ENCODE measurements at regions not wholly inside any gene's neighbourhood (a gene's known extent, or its start where the extent isn't known, plus 50 kb on each side); places are given as distances from the start of the nearest gene placed in this dataset.

DNA sequence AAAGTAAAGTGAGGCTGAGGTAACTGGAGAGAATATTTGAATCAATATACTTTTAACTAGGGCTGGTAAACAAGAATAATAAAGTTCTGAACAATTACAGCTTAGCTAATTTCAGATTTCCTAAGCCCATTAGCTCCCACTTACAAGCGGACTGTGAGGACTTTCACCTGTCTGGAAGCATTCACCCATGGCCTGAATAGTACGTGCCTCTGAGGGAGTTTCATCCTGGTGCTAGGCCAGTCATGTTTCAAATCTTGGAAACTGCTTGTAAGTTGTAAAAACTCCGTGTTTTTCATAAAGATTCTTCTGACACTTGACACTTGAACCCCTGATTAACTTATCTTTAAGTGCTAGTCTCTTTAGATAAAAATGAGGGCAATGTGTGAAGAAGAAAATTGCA is 975.2 kb upstream of the GHITM start:
- DNase-seq (ENCODE audit: low read depth) = no peak

DNA sequence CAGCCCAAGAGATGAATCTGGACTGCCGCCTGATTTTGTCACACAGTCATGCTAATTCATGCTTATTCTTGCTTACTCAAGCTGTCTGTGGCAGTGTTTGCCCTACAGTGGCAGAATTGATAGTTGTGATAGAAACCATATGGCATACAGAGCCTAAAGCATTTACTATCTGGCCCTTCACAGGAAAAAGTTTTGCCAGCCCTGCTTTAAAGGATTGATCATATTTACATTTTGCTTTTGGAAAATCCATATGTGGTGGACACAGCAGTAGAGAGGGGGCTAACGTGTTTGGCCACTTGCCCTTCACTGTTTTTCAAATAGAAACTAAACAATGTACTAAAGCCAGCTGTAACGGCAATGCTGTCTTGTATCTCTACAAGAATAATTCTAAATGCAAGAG is 974.0 kb upstream of the GHITM start:
- DNase-seq (ENCODE audit: low read depth) = no peak

DNA sequence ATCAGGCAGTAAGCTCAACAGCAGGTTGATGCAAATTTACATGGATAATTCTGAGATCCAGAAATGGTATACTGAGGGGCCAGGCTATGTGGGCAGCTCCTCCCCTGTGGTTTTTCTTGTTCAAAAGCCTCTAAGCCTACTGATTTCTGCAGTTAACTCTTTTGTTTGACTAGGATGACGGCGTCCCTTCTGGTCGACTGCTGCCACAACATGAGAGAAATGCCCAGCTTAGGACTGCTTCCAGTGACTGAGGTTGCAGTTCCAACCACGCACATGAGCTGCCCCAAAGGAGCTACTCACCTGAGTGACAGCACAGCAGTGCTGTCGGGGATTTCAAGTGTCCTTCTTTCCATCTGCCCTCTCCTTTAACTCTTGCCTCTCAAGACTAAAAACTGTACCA is 973.0 kb upstream of the GHITM start:
- DNase-seq (ENCODE audit: low read depth) = no peak

DNA sequence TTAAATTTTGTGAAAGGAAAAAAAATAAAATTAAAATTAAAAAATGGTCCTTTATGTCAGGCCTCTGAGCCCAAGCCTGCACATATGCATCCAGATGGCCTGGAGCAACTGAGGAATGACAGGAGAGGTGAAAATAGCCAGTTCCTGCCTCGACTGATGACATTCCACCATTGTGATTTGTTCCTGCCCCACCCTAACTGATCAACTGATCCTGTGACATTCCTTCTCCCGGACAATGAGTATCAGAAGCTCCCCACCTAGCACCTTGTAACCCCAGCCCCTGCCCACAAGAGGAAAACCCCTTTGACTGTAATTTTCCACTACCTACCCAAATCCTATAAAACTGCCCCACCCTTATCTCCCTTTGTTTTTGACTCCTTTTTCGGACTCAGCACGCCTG is 972.2 kb upstream of the GHITM start:
- no peak for DNase-seq (ENCODE audit: low read depth)

DNA sequence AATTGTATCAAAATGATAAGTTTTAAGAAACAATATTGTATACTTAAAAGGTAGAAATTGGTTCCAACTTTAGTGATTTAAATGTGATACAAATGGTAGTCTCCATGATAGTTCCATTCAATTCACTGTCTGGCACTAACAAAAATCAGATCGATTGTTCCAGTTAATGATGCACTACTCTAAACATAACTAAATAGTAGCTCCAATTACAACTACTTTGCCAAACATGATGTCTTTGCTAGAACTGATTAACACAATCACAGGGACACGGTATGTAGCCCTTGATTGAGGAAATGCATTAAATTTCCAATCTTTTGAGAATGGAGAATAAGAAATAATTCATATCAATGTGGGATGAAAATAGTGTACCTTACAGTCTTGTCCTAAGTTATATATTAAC is 962.4 kb upstream of the GHITM start:
- DNase-seq (ENCODE audit: low read depth) = no peak

DNA sequence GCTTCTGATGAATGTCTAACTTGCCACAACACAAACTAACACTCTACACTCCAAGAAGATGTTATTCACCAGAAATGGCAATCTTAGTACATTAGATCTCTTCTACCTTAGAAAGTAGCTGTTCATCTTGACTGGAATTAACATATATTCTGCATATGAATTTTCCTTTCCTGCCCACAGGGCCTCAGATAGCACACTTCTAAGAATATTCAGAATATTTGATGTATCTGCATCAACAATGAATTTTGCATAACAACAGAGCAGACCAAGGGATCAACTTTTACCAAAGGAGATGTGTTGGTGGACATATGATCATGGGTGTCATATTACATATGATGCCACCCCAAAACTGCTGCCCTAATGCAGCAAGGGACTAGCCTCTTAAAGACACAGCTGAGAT is 960.8 kb upstream of the GHITM start:
- no peak for DNase-seq (ENCODE audit: low read depth)

DNA sequence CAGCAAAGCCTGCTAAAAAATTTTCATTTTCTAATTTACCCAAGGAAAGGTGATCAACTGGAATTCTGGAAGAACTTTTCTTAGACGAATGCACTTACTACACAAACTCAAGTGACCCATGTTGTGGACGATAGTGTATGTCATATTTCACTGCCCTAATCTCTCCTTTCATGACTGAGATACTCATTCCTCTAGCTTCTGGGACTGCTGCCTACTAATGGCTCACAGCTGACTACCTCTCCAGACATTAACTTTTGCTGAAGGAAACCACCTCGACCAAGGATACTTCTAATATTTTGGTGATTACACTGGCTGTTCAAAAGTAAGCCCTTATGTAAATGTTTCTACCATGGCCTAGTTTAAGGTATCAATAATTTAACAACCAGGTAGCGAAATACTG is 959.9 kb upstream of the GHITM start:
- no peak for DNase-seq (ENCODE audit: low read depth)

DNA sequence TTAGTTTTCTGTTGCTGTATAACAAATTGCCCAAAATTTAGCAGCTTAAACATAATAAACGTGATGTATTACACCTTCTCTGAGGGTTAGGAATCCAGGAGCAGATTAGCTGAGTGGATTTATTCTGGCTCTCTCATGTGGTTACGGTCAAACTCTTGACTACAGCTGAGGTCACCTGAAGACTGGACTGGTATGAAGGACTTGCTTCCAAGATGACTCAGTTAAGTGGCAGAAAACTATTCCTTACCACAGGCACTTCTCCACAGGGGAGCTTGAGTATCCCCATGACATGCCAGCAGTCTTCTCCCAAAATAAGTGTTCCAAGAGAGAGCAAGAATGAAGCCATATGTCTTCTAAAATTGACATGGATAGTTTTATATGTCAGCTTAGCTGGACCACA is 957.2 kb upstream of the GHITM start:
- DNase-seq (ENCODE audit: low read depth) = no peak

DNA sequence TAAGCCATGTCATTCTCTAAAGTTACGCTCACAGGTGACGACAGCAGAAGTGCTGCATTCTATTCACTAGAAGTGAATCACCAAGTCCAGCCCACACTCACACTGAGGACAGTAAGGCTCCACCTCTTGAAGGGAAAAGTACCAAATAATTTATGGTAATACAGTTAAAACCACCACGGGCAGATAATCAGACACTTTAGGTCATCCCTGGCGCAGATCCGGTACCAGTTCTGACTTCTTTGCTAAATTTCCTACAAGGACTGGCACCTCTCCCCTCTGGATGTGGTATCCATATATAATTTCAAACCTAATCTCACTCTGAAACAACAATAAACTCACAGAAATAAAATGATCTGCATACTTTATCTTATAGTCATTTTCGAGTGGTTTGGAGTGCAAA is 954.7 kb upstream of the GHITM start:
- DNase-seq (ENCODE audit: low read depth) = no peak

DNA sequence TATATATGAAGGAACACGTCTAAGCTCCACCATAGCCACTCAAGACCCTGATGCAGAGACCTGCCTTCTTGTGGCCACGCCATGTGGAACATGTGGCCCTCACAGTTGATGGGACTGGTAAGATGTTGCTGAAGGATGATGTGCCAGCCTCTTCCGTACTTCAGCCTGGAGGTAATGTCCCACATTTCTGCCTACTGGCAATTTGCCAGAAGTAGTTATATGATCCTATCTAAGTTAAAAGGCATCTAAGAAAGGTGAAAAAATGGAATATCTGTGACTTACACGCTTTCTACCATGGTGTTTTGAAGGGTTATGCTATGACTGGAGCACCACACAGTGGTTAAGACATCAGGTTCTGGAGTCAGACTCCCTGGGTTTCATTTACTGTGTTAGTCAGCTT is 948.7 kb upstream of the GHITM start:
- DNase-seq (ENCODE audit: low read depth) = no peak

DNA sequence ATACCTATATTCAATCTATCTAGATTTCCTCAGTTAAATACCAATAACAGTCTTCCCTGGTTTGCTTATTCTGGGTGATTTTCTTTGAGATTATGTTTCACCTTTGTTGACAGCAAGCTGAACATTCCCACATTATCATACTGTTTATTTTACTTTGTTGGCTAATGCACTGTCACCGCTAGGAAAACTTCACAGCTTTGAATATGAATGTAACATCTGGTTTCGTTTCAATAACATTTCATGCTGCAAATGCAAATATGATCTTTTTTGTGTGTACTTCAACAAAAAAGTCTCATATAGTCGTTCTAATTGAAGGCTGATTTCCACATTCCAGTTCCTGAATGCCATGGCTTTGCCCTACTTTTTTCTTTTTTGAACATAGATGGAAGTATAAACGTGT is 946.3 kb upstream of the GHITM start:
- no peak for DNase-seq (ENCODE audit: low read depth)

DNA sequence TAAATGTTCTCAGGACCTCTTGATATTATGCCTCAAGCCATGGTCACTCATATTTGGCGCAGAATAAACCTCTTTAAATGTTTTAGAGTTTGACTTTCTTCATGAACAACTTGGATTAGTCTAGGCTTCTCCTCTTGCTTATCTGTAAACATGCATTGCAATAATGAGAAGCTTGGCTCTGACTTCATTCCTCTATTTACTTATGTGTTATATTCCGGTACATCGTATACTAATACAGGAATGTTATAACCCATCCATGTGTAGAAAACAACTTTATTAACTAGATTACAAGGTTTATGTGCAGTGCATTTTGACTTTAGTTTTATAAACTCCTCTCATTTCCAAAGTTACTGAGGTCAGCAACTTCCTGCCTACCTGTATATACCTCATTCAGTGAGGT is 944.3 kb upstream of the GHITM start:
- no peak for DNase-seq (ENCODE audit: low read depth)

DNA sequence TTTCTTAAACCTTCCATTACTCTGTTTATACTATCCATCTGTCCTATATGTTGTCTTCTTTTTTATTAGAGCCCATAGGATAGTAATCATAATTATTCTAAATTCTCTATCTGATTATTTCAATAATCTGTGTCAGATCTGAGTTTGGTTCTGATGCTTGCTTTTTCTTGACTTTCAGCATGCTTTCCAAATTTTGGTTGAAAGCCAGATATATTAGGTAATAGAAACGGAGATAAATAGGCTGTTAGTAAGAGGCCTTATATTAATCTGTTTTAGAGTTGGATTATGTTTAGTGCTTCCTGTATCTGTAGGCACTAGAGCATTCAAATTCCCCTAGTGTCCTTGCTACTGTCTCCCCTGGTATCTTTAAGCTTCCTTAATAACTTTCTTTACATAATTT is 939.9 kb upstream of the GHITM start:
- DNase-seq (ENCODE audit: low read depth) = no peak

DNA sequence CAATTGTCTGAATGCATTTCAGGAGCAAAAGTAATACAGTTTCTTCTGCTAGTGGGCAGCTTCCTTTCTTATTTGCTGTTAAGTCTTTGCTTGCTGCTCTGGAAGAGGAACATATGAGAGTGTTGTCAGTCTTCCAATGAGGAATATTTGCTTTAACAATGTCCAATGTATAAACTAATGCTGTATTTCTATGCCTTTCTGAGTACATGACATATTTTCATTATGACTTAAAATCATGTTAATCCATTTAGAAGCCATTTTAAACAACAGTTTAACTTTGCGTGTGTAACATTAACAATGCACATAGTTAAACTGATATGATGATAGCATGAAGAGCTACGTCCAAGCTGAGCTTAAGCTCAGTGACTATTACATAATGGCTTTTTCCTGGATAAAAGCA is 933.4 kb upstream of the GHITM start:
- no peak for DNase-seq (ENCODE audit: low read depth)

DNA sequence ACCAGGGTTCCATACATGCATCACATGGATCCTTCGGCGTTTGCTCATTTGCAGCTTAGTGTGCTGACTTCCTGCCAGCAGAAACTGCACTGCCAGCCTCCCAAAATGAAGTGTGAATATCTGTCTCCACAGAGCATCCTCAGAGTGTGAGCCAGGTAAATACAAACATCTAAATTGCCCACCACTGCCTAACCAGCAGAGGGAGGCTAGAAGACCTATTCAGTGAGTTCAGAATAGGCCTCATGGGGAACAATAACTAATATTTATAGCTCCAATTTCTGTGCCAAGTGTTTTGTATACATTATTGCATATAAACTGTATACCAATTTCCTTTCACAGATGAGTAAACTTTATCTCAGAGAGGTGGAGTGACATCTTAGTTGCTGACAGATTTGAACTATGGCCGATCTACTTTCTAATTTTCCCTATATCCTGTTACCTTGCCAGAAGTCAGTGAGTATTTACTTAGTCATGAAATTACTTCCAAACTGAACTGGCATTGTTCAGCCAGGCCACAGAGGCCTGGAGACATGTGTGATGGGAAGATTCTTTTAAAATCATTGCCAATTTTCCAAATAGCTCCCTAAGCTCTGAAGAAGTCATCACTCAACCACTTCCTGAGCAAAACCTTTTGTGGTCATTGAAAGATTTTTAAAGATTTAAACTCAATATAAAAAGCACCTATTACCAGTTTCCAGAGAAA is 926.5 kb upstream of the GHITM start:
- peak; percentile 1 for DNase-seq (ENCODE audit: low read depth)

DNA sequence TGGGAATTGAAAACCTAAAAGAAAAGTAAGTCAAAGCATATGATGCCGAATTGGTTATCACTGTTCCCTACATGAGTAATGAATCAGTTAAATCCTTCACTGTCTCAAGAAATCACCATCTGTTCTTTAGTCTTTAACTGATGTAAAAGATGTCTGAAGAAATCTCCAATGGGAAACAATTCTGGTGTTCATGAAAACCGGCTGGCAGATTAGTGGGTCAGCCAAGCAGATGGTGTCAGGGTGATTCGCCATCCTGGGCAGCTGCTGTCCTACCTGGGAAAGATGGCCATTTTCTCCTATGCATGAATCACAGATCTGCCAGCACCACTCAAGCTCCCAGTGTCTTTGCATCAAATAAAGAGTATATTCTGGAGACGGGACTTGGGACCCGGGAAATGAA is 925.2 kb upstream of the GHITM start:
- DNase-seq (ENCODE audit: low read depth) = no peak

DNA sequence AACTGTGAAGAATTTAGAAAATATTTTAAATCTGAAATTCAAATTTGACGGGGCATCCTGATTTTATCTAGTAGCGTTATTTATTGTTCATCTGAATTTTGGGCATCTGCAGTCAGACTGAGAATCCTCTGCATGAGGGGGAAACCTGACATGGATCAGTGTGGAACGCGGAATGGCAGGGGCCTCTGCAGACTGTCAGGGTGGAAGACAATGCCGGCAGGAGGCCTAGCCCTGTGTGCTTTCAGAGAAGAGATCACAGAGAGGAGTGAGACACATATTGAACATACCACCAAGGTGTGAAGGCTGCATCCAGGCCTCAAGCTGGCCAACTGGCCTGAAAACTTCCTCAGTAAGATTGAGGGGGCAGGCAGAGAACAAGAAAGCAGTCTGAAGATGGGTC is 921.1 kb upstream of the GHITM start:
- no peak for DNase-seq (ENCODE audit: low read depth)

DNA sequence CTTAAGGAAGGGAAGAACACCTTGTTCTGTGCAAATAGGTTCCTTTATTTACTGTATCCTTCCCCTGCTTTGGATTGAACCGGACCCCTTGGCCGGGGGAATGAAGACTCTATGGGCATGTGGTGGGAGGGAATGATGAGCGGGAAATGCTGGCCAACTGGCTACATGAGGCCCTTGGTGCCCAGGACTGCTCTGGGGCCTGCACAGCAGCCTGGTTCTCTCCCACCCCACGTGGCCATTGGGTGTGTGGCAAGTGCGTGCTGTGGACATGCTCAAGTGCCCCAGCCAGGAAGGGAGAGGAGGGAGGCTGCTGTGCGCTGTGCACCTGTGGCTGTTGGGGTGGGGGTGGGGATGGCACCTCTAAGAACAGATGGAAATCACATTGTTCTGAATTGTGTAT is 917.0 kb upstream of the GHITM start:
- no peak for DNase-seq (ENCODE audit: low read depth)

DNA sequence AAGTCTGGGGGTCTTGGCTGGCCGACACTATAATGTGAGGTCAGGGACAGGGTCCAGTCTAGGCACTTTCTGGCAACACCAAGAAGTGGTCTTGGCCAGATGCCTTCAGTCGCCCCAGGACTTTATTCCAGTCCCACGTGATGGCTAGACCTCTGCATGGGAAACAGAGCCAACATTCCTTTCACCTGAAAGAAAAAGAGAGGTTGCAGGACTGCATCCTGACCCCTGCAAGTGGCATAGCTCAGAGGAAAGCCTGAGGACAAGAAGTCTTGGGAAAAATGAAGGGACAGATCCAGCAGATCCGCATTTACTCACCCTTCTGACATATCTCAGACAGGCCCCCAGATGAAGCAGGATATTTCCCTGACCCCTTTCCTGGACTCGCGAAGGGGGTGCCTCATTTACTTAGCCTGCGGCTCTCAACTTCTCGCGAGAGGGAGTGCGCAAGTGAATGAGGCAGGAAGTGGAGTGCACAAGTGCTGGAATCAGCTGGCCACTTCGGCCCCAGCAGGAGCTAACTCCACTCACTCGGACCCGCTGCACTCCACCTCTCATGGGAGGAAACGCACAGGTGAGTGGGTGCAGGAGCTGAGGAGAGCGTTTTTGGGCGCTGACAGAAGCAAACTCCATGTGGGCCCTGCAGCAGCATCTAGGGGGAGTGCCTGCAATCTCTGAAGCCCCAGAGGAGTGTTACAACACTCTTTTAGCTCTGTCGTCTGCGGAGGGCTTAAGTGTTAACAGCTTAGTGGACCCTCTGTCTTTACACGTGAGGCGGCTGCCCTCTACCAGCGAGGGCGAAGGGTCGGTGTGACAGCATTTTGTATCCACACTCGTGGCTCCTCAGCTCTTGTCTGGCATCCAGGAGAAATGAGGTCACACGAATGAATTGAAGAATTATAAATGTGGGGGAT is 916.2 kb upstream of the GHITM start:
- no peak for DNase-seq (ENCODE audit: low read depth)

DNA sequence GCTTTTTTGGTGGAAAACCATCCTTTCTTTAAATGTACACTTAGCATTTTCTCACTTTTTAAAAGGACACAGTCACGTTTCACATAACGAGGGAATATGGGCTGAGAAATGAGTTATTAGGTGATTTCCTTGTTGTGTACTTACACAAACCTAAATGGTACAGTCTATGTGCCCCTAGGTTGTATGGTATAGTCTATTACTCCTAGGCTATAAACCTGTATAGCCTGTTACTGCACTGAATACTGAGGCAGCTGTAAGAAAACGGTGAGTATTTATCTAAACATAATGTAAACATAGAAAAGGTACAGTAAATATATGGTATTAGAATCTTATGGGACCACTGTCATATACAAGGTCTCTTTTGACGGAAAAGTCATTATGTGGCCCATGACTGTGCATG is 913.5 kb upstream of the GHITM start:
- DNase-seq (ENCODE audit: low read depth) = no peak

DNA sequence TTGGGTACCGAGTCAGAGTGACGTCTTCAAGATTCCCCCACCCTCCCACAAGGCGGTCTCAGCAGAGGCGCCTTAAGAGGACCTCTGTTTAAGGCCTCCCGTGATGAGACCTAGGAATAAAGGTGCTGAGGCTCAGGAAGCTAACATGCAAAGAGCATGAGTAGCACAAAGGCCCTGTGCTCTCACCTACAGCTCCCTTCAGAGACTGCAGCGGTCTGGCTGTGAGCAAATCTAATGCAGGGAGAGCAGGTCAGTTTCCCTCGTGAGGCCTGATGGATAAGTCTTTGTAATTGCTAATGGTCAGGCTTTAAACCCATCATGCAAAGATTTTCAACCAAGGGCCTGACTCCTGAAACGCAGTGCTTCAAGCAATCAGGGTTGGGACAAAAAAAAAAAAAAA is 909.3 kb upstream of the GHITM start:
- no peak for DNase-seq (ENCODE audit: low read depth)

DNA sequence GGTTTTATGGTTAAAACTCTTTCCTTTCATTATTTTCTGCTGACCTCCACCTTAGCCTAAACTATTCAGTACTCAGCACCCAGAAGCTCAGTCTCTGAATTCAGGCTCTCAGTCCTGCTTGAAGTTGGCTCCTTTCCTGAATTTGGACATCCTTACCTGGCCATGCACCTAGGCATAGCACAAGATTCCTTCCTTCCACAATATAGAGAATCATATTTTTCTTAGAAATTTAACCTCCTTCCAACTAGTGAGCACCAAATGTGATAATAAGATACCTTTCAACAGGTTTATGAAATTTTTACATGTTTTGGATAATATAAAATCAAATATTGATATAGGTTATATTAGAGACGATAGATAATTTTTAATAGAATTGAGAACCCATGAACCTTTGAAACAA is 905.6 kb upstream of the GHITM start:
- DNase-seq (ENCODE audit: low read depth) = no peak

DNA sequence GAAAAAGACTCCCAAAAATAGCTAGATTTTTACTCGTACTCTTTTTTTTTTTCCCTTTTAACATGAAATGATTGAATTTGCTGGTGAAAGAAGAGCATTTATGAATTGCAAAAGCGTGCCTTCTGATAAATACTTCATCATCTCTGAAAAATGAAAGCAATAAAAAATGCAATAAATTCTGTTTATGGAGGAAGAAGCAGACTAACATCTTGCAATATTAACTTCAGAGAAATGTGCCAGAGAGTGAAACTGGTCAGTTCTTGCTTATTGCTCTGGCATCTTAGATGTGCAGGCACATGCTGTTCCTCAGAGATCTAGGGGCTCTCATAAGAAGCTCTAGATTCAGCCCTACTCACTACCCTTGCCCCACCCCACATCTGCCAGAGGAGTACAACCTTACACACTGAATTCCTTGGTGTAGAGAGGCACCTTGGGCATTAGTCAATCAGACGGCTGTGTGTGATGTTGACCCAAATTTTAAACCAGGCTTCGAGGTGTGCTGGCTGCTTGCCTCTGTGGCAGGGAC is 891.1 kb upstream of the GHITM start:
- DNase-seq (ENCODE audit: low read depth) = no peak

DNA sequence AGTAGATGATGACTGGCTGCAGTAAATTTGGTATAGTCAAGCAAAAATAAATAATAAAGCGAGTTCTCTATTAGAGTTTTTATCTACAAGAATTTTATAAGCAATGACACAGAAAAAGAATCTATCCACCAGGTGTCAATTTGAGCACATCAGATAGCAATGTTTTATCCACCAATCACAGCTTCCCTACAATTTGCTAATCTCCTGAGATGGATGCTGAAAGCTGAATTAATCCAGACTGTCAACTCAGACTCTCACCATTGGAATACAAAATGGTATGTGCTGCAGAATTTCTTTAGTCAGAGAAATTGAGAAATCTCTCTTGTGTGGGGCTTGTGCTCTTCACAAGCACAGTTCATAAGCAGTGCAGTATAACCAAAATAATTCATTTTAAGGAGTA is 888.9 kb upstream of the GHITM start:
- DNase-seq (ENCODE audit: low read depth) = no peak
